ENCODE measurements at regions not wholly inside any gene's neighbourhood (a gene's known extent, or its start where the extent isn't known, plus 50 kb on each side); places are given as distances from the start of the nearest gene placed in this dataset.

GRCh38 chr7:11914645-11915044 is 82.6 kb upstream of the THSD7A start:
- no peak overlapping the region for H3K27ac Mint-ChIP-seq
- H3K4me3 Mint-ChIP-seq, result no peak overlapping the region
- H3K4me1 Mint-ChIP-seq, result no peaks in the 10 kb centered on the region
- CTCF ChIA-PET, result no interaction called here
- no peak for ATAC-seq (ENCODE audit: low read depth)
- H3K9me3 Mint-ChIP-seq, result no peaks in the 10 kb centered on the region
- no peaks in the 10 kb centered on the region for H3K36me3 Mint-ChIP-seq (ENCODE audit: low read depth)
- TF ChIP-seq, protein P1, sequence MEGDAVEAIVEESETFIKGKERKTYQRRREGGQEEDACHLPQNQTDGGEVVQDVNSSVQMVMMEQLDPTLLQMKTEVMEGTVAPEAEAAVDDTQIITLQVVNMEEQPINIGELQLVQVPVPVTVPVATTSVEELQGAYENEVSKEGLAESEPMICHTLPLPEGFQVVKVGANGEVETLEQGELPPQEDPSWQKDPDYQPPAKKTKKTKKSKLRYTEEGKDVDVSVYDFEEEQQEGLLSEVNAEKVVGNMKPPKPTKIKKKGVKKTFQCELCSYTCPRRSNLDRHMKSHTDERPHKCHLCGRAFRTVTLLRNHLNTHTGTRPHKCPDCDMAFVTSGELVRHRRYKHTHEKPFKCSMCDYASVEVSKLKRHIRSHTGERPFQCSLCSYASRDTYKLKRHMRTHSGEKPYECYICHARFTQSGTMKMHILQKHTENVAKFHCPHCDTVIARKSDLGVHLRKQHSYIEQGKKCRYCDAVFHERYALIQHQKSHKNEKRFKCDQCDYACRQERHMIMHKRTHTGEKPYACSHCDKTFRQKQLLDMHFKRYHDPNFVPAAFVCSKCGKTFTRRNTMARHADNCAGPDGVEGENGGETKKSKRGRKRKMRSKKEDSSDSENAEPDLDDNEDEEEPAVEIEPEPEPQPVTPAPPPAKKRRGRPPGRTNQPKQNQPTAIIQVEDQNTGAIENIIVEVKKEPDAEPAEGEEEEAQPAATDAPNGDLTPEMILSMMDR (IDR thresholded peaks at IDR 0.05), result no peak
- POLR2A ChIA-PET, result no interaction called here
- intact Hi-C loops (cut with micrococcal nuclease), result no loop called here
- DNase-seq, result no peak
- no peaks in the 10 kb centered on the region for H3K27me3 Mint-ChIP-seq

DNA sequence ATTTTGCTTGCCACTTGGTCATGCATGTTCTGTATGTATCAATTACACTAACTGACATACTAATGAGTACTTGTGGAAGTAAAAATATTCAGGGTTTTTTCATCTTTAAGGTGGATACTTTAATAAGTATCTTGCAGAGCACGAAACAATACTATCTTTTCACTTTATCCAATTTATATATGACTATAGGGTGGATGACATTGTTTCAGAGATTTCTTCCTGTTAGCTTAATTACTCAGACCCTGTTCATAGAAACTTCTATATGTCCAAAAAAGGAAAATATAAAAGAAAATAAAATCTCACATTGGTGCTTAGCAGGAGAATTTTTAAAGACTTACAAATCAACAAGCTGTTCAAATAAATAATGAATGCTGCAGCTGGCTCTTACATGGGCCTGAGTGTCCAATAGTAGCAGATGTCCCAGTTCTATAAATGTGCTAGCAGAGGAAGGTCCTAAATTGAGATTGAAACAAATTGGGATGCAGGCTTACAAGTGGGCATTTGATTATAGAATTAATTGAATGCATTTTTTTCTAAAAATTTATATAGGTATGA is 91.5 kb upstream of the THSD7A start:
- DNase-seq, result no peak
- Mint-ChIP-seq H3K9me3 (no peaks in the 10 kb centered on the region), H3K27ac (no peak overlapping the region), H3K4me1 (no peaks in the 10 kb centered on the region), H3K36me3 (ENCODE audit: low read depth) (no peaks in the 10 kb centered on the region), H3K4me3 (no peak overlapping the region), H3K27me3 (no peaks in the 10 kb centered on the region)
- no peak for ATAC-seq (ENCODE audit: low read depth)
- TF ChIP-seq, protein P1 (IDR thresholded peaks at IDR 0.05), result no peak
- intact Hi-C loops (cut with micrococcal nuclease), result no loop called here
- ChIA-PET CTCF (no interaction called here), POLR2A (no interaction called here)

DNA sequence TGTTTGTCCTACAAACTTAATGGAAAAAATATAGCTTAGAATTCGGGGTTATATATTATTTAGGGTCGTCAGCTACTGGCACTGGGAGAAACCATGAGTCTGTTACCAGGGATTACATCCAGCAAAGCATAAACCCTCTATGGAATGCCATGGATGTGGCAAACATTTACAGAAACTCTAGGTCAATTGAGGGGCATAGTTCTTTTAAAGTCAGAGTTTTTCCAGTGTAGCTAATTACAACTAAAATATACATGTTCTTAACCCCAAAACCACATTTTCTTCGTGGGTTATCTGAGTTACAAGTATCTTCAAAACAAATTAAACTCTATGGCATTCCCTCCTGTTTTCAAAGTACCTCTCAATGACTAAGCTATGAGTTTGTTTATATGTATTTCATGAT is 99.3 kb upstream of the THSD7A start:
- Mint-ChIP-seq H3K4me3 (no peak overlapping the region), H3K4me1 (no peaks in the 10 kb centered on the region), H3K9me3 (no peaks in the 10 kb centered on the region), H3K36me3 (ENCODE audit: low read depth) (no peaks in the 10 kb centered on the region), H3K27ac (no peak overlapping the region), H3K27me3 (no peaks in the 10 kb centered on the region)
- ATAC-seq (ENCODE audit: low read depth) (no peak), DNase-seq (no peak)
- intact Hi-C loops (cut with micrococcal nuclease), result no loop called here
- ChIA-PET CTCF (no interaction called here), POLR2A (no interaction called here)
- TF ChIP-seq, protein P1 (IDR thresholded peaks at IDR 0.05), result no peak

GRCh38 chr7:11934796-11935195 is 102.8 kb upstream of the THSD7A start:
- CTCF ChIA-PET, result no interaction called here

DNA sequence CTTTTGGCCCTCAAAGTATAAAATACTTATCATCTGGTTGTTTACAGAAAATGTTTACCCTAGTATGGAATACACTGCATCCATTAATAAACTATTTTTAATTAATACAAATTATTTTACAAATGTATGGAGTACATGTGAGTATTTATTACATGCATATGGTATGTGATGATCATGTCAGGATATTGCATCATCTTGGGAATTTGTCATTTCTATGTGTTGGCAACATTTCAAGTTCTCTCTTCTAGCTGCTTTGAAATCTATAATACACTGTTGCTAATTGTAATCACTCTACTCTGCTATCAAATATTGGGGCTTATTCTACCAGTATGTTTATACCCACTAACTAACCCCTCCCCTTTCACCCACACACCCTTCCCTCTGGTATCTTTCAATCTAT is 103.9 kb upstream of the THSD7A start:
- CTCF ChIA-PET, result no interaction called here

More at GRCh38 chr7:11934796-11935195, 102.8 kb upstream of the THSD7A start:
- Mint-ChIP-seq H3K36me3 (ENCODE audit: low read depth) (no peaks in the 10 kb centered on the region), H3K9me3 (no peaks in the 10 kb centered on the region), H3K27ac (no peak overlapping the region), H3K27me3 (no peaks in the 10 kb centered on the region), H3K4me1 (no peaks in the 10 kb centered on the region), H3K4me3 (no peak overlapping the region)
- intact Hi-C loops (cut with micrococcal nuclease), result no loop called here
- DNase-seq, result no peak
- POLR2A ChIA-PET, result no interaction called here
- TF ChIP-seq, protein P1 (IDR thresholded peaks at IDR 0.05), result no peak
- ATAC-seq (ENCODE audit: low read depth), result no peak

More for the DNA sequence above, 103.9 kb upstream of the THSD7A start:
- Mint-ChIP-seq H3K27ac (no peak overlapping the region), H3K4me1 (no peaks in the 10 kb centered on the region), H3K4me3 (no peak overlapping the region), H3K27me3 (no peaks in the 10 kb centered on the region), H3K9me3 (no peaks in the 10 kb centered on the region), H3K36me3 (ENCODE audit: low read depth) (no peaks in the 10 kb centered on the region)
- TF ChIP-seq, protein P1 (IDR thresholded peaks at IDR 0.05), result no peak
- intact Hi-C loops (cut with micrococcal nuclease), result no loop called here
- DNase-seq (no peak), ATAC-seq (ENCODE audit: low read depth) (no peak)
- POLR2A ChIA-PET, result no interaction called here

All from activated B cell treated with CpG ODN at 0.5 μM for 24 hours (primary cell).